GM12878 (cell line): ENCODE measurements at regions not wholly inside any gene's neighbourhood (a gene's known extent, or its start where the extent isn't known, plus 50 kb on each side); places are given as distances from the start of the nearest gene placed in this dataset.

Experiments used
- ATAC-seq: fragments of 200-7000 bp; cut with Tn5 transposase; 3 replicates; pipeline ENCODE4 v1.9.1; 2020; ENCODE audit warnings: mild to moderate bottlenecking, moderate library complexity
- BruUV-seq: library from RNA; stranded (reverse); fragments of 400-500 nt; replicated peaks from 2 replicates; lab custom pipeline; 2021; lab: Mats Ljungman, UMichigan
- CTCF ChIA-PET: fragments of 300-600 bp; sonication (Branson Sonifier 250); formaldehyde crosslinking; extraction: SDS; loops from one replicate; lab custom pipeline; 2021; ENCODE audit warnings: inconsistent platforms; lab: Yijun Ruan, JAX
- POLR2A ChIA-PET: fragments of 350-600 bp; formaldehyde crosslinking; extraction: SDS; loops from one replicate; lab custom pipeline; 2021; ENCODE audit warnings: inconsistent platforms; lab: Charles Lee
- RAD21 ChIA-PET: fragments of 300-600 bp; sonication (Branson Sonifier 250); formaldehyde crosslinking; loops from one replicate; lab custom pipeline; 2023; ENCODE audit warnings: antibody characterized with exemption; ENCODE audit not compliant: unreplicated experiment; lab: Charles Lee
- SMC1A ChIA-PET: fragments of 300-600 bp; sonication (Branson Sonifier 250); formaldehyde crosslinking; loops from one replicate; lab custom pipeline; 2023; ENCODE audit not compliant: unreplicated experiment, uncharacterized antibody; lab: Charles Lee
- DNase-seq: peaks from one replicate; pipeline ENCODE4 v3.0.0-alpha.2; 2011; ENCODE audit warnings: low read depth, low spot score
- FAIRE-seq: peaks from 3 replicates; lab custom pipeline; 2011; peaks lifted over from hg19 to GRCh38; lab: Jason Lieb, UNC
- H2AFZ ChIP-seq: 2 replicates; pipeline ENCODE4 v1.6.0; 2011; ENCODE audit warnings: low read depth, low read length, control low read depth; ENCODE audit not compliant: control insufficient read depth
- H3K27ac ChIP-seq: 2 replicates; pipeline ENCODE4 v1.5.1; 2011; ENCODE audit warnings: control low read depth; ENCODE audit not compliant: control insufficient read depth, insufficient read depth
- H3K27me3 ChIP-seq, 2 experiments: replicated peaks in 1 of 2; 2 replicates each; pipeline versions ENCODE4 v1.6.0 to v1.6.1; 2011; ENCODE audit warnings: low read length in 1 of 2; ENCODE audit not compliant: control insufficient read depth in 2 of 2, insufficient read depth in 2 of 2
- H3K36me3 ChIP-seq, 2 experiments: 2 replicates each; pipeline ENCODE4 v1.5.1; 2011; ENCODE audit warnings: low read length in 1 of 2; ENCODE audit not compliant: control insufficient read depth in 2 of 2, insufficient read depth in 2 of 2
- H3K4me1 ChIP-seq: 2 replicates; pipeline ENCODE4 v1.6.1; 2011; ENCODE audit warnings: mild to moderate bottlenecking, low read length, moderate library complexity, mixed read lengths; ENCODE audit not compliant: control insufficient read depth, insufficient read depth
- H3K4me2 ChIP-seq: 2 replicates; pipeline ENCODE4 v1.6.0; 2011; ENCODE audit warnings: control low read depth; ENCODE audit not compliant: control insufficient read depth, insufficient read depth
- H3K4me3 ChIP-seq: fragments of 200-600 bp; sonication (generic); 2 replicates; pipeline ENCODE4 v1.5.1; 2016
- H3K79me2 ChIP-seq: 2 replicates; pipeline ENCODE4 v1.6.0; 2011; ENCODE audit warnings: low read length; ENCODE audit not compliant: control insufficient read depth, insufficient read depth
- H3K9ac ChIP-seq: 2 replicates; pipeline ENCODE4 v1.8.0; 2011; ENCODE audit warnings: low read length, control low read depth, mixed read lengths; ENCODE audit not compliant: control insufficient read depth, insufficient read depth
- H3K9me3 ChIP-seq: replicated peaks from 3 replicates; pipeline ENCODE4 v1.5.1; 2011; ENCODE audit warnings: mild to moderate bottlenecking, low read length; ENCODE audit not compliant: control insufficient read depth, insufficient read depth
- H4K20me1 ChIP-seq: 2 replicates; pipeline ENCODE4 v1.6.0; 2011; ENCODE audit not compliant: control insufficient read depth, insufficient read depth
- BMI1 ChIP-seq: fragments of 450-650 bp; IDR thresholded peaks from 2 replicates; pipeline ENCODE4 v1.6.1; 2016; ENCODE audit warnings: mild to moderate bottlenecking, moderate library complexity, borderline replicate concordance
- CBFB ChIP-seq: IDR thresholded peaks from 2 replicates; pipeline ENCODE4 v1.6.1; 2016; ENCODE audit warnings: antibody characterized with exemption, low read depth
- CHD2 ChIP-seq: IDR thresholded peaks from 2 replicates; pipeline ENCODE4 v1.6.1; 2011; ENCODE audit warnings: low read depth, low read length, improper control_type of control experiment, borderline replicate concordance
- CREB1 ChIP-seq: IDR thresholded peaks from 2 replicates; pipeline ENCODE4 v1.6.1; 2012; ENCODE audit warnings: low read depth, mild to moderate bottlenecking, inconsistent platforms
- EED ChIP-seq: sonication (generic); IDR thresholded peaks from 2 replicates; pipeline ENCODE4 v1.6.1; 2016; ENCODE audit warnings: antibody characterized with exemption, low read depth
- HCFC1 ChIP-seq: fragments of 150-350 bp; IDR thresholded peaks from 2 replicates; pipeline ENCODE4 v1.6.1; 2014; ENCODE audit warnings: low read length
- HDGF ChIP-seq: fragments of 450-650 bp; IDR thresholded peaks from 2 replicates; pipeline ENCODE4 v1.6.1; 2016; ENCODE audit warnings: antibody characterized with exemption
- IRF5 ChIP-seq: fragments of 450-650 bp; IDR thresholded peaks from 2 replicates; pipeline ENCODE4 v1.6.1; 2017; ENCODE audit warnings: borderline replicate concordance
- KLF5 ChIP-seq: fragments of 450-650 bp; IDR thresholded peaks from 2 replicates; pipeline ENCODE4 v1.6.1; 2014; ENCODE audit warnings: mild to moderate bottlenecking; ENCODE audit not compliant: partially characterized antibody
- MLLT1 ChIP-seq: fragments of 450-650 bp; IDR thresholded peaks from 2 replicates; pipeline ENCODE4 v1.6.1; 2016; ENCODE audit warnings: mild to moderate bottlenecking
- RUNX3 ChIP-seq: IDR thresholded peaks from 2 replicates; pipeline ENCODE4 v1.6.1; 2012; ENCODE audit warnings: low read length, inconsistent platforms
- SIN3A ChIP-seq: IDR thresholded peaks from 2 replicates; pipeline ENCODE4 v1.6.1; 2012; ENCODE audit warnings: low read depth, low read length, improper control_type of control experiment
- SMAD1 ChIP-seq: fragments of 450-650 bp; IDR thresholded peaks from 2 replicates; pipeline ENCODE4 v1.6.1; 2018; ENCODE audit warnings: mild to moderate bottlenecking, low read depth; ENCODE audit not compliant: partially characterized antibody
- TBL1XR1 ChIP-seq: IDR thresholded peaks from 2 replicates; pipeline ENCODE4 v1.6.1; 2012; ENCODE audit warnings: low read depth, low read length, improper control_type of control experiment
- TCF12 ChIP-seq: IDR thresholded peaks from 2 replicates; pipeline ENCODE4 v1.6.1; 2011; ENCODE audit warnings: low read depth, mild to moderate bottlenecking, low read length
- USF2 ChIP-seq: IDR thresholded peaks from 2 replicates; pipeline ENCODE4 v1.6.1; 2011; ENCODE audit warnings: low read depth, low read length, improper control_type of control experiment, borderline replicate concordance
- WGBS: methylation state at CpG from one replicate; pipeline ENCODE4 v1.1.6; 2016; ENCODE audit warnings: low lambda C conversion rate; ENCODE audit not compliant: insufficient replicate concordance, insufficient coverage; ENCODE audit errors: missing lambda C conversion rate; 5-methylcytosine and 5-hydroxymethylcytosine counted together
- in situ Hi-C: fragments of 300-500 bp; cut with MboI; formaldehyde crosslinking; loops from 9 replicates; pipeline ENCODE4 v1.14.3; 2018; ENCODE audit warnings: mixed read lengths
- intact Hi-C: fragments of 100-400 bp; cut with micrococcal nuclease; formaldehyde crosslinking; loops from one replicate; pipeline ENCODE4 v1.14.2; 2022; ENCODE audit not compliant: unreplicated experiment

DNA sequence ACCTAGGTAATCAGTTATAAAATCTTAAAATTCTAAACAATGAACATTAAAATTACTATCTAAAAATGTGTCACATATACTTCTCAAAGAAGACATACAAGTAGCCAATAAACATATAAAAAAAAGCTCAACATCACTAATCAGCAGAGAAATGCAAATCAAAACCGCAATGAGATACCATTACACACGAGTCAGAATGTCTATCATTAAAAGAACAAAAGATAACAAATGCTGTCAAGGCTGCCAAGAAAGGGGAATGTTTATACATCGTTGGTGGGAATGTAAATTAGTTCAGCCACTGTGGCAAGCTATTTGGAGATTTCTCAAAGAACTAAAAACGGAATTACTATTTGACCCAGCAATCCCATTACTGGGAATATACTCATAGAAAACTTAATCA, 310.3 kb upstream of the EDNRB start:
- Histone ChIP-seq H3K4me2 (no peak overlapping the region), H4K20me1 (no peaks in the 10 kb centered on the region), H3K27me3 (no peaks in the 10 kb centered on the region), H3K27ac (no peak overlapping the region), H3K9me3 (no peaks in the 10 kb centered on the region), H3K79me2 (no peaks in the 10 kb centered on the region), H3K9ac (no peak overlapping the region), H3K36me3 (no peaks in the 10 kb centered on the region), H3K4me3 (no peak overlapping the region), H3K4me1 (no peaks in the 10 kb centered on the region), H2AFZ (no peak overlapping the region)
- FAIRE-seq: no peak
- RAD21 ChIA-PET: interaction anchor here (2.5 kb wide), 1 partner anchor 12 kb away, joined by 8 read pairs; no protein-coding TSS in a partner anchor
- SMC1A ChIA-PET: interaction anchor here (1.4 to 1.7 kb wide), 2 partner anchors 9 to 18 kb away, joined by 3 to 4 read pairs; no protein-coding TSS in a partner anchor
- WGBS: 0% methylated on average over 4 of the region's 4 CpGs
- BruUV-seq: no TSS peak
- CTCF ChIA-PET: interaction anchor here (2.6 kb wide), 1 partner anchor 13 kb away, joined by 15 read pairs; no protein-coding TSS in a partner anchor
- POLR2A ChIA-PET: interaction anchor here (0.9 kb wide), 1 partner anchor 12 kb away, joined by 3 read pairs; no protein-coding TSS in a partner anchor
- no peak for ATAC-seq
- intact Hi-C loops: no loop called here
- no peak for DNase-seq
- in situ Hi-C loops: no loop called here
- no peak for TF ChIP-seq CBFB
- TF ChIP-seq CHD2: no peak
- no peak for TF ChIP-seq KLF5
- TF ChIP-seq TBL1XR1: no peak
- no peak for TF ChIP-seq RUNX3
- no peak for TF ChIP-seq TCF12
- no peak for TF ChIP-seq SMAD1
- TF ChIP-seq USF2: no peak
- no peak for TF ChIP-seq IRF5
- TF ChIP-seq HCFC1: no peak
- no peak for TF ChIP-seq HDGF
- TF ChIP-seq BMI1: no peak
- TF ChIP-seq EED: no peak
- TF ChIP-seq SIN3A: no peak
- no peak for TF ChIP-seq MLLT1
- TF ChIP-seq CREB1: no peak
